ENCODE measurements at regions not wholly inside any gene's neighbourhood (a gene's known extent, or its start where the extent isn't known, plus 50 kb on each side); places are given as distances from the start of the nearest gene placed in this dataset.
"Not testable (repeated sequence)": the region's sequence is repeated elsewhere in the genome, so short reads cannot be mapped to it uniquely, and the experiment has no call there.

- not testable (repeated sequence) for H3K27me3 ChIP-seq (ENCODE audit: control insufficient read depth, insufficient read depth, low read length)
Observed at GRCh38 chrX:140019134-140019533, 53.8 kb upstream of the CXorf66 start.

More at GRCh38 chrX:140019134-140019533, 53.8 kb upstream of the CXorf66 start:
- not testable (repeated sequence) for H3K9ac ChIP-seq (ENCODE audit: low read length); H3K4me3 ChIP-seq (ENCODE audit: low read length); H3K36me3 ChIP-seq (ENCODE audit: control insufficient read depth, insufficient read depth, low read length); H3K27ac ChIP-seq (ENCODE audit: low read depth, low read length); H3K4me1 ChIP-seq (ENCODE audit: control insufficient read depth, insufficient read depth, low read length)
